Activated CD4-positive, alpha-beta T cell treated with anti-CD3 and anti-CD28 coated beads, Interleukin-2, amount 10 ng/mL, durations not matched to agents 7 days and 5 days (primary cell): ENCODE measurements at regions not wholly inside any gene's neighbourhood (a gene's known extent, or its start where the extent isn't known, plus 50 kb on each side); places are given as distances from the start of the nearest gene placed in this dataset.

Experiments used
- CTCF ChIA-PET: fragments of 350-600 bp; sonication (Branson Sonifier 250); formaldehyde crosslinking; loops from one replicate; lab custom pipeline; 2021; ENCODE audit warnings: antibody characterized with exemption; lab: Charles Lee
- POLR2A ChIA-PET: fragments of 350-600 bp; sonication (Branson Sonifier 250); formaldehyde crosslinking; loops from one replicate; lab custom pipeline; 2021; ENCODE audit warnings: antibody characterized with exemption; lab: Charles Lee
- DNase-seq: peaks from one replicate; pipeline ENCODE4 v3.0.0-alpha.2; 2020
- H3K27ac Mint-ChIP-seq: one replicate; pipeline ENCODE4 v1.8.0; 2021; ENCODE audit warnings: mild to moderate bottlenecking, moderate library complexity, mixed read lengths
- H3K27me3 Mint-ChIP-seq: one replicate; pipeline ENCODE4 v1.8.0; 2021; ENCODE audit warnings: mixed read lengths
- H3K36me3 Mint-ChIP-seq: one replicate; pipeline ENCODE4 v1.8.0; 2021; ENCODE audit warnings: low read depth, mixed read lengths
- H3K4me1 Mint-ChIP-seq: one replicate; pipeline ENCODE4 v1.8.0; 2021; ENCODE audit warnings: mixed read lengths
- H3K4me3 Mint-ChIP-seq: one replicate; pipeline ENCODE4 v1.8.0; 2021; ENCODE audit warnings: mild to moderate bottlenecking, moderate library complexity, mixed read lengths
- H3K9me3 Mint-ChIP-seq: one replicate; pipeline ENCODE4 v1.8.0; 2021; ENCODE audit warnings: mixed read lengths

DNA sequence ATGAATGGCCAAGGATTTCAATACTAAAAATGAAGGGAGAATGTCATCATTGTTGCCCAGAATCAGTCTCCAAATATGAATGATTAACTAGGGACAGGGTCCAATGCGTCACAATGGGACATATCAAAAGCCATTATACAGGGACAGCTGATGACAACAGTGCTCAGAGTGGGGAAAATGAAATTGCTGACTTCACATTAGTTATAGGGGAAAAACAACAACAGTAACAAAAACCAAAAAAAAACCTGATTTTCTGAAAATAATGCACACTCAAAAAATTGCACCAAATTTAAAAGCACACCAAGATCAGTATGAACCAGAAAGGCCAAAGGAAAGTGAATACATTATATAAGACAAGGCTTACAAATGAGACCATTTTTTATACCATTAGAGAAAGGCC, 353.2 kb upstream of the SOX5 start:
- CTCF ChIA-PET: no interaction called here
- Mint-ChIP-seq H3K27me3 (no peaks in the 10 kb centered on the region), H3K27ac (no peak overlapping the region), H3K36me3 (no peaks in the 10 kb centered on the region), H3K4me1 (no peaks in the 10 kb centered on the region), H3K4me3 (no peak overlapping the region), H3K9me3 (no peaks in the 10 kb centered on the region)
- POLR2A ChIA-PET: no interaction called here
- no peak for DNase-seq

DNA sequence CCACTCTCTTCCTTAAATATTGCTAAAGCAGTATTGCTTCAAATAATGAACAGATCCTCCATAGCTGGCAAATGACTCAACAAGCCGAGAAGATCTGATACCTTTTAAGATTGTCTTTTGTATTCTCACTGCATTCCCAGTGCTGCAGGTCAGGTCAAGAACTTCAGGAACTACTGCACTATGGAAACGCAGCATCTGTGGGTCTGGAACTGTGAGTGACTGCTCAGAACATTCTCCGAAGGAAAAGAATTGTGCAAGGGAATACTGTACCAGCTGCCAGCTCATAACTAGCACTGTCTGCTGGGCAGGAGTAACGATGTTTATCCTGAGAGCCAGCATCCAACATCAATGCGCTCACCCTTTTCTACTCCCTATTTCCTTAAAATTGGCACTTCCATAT, 348.0 kb upstream of the SOX5 start:
- H3K27me3 Mint-ChIP-seq: no peaks in the 10 kb centered on the region
- DNase-seq: no peak
- no peak overlapping the region for H3K27ac Mint-ChIP-seq
- POLR2A ChIA-PET: no interaction called here
- no peaks in the 10 kb centered on the region for H3K36me3 Mint-ChIP-seq
- no peaks in the 10 kb centered on the region for H3K4me1 Mint-ChIP-seq
- CTCF ChIA-PET: no interaction called here
- no peaks in the 10 kb centered on the region for H3K9me3 Mint-ChIP-seq
- no peak overlapping the region for H3K4me3 Mint-ChIP-seq

DNA sequence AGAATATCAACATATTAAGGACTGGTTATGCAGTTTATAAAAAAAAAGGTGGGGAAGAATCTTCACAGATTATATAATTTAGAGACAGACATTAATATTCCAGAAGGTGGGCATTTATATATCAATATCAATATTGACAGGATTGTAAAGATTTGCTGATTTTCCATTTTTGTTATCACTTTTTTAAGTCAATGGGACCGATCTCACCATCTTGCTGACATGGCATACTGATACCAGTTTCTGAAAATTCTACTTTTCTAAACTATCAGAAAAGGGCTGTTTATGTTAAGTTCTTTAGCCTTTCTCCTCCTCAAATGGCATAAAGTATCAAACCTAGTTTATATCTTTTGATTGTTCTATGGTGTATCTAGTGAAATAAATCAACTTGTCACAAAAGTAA, 344.1 kb upstream of the SOX5 start:
- Mint-ChIP-seq H3K4me1 (no peaks in the 10 kb centered on the region), H3K9me3 (no peaks in the 10 kb centered on the region), H3K27me3 (no peaks in the 10 kb centered on the region), H3K27ac (no peak overlapping the region), H3K36me3 (no peaks in the 10 kb centered on the region), H3K4me3 (no peak overlapping the region)
- ChIA-PET POLR2A (no interaction called here), CTCF (no interaction called here)
- no peak for DNase-seq

DNA sequence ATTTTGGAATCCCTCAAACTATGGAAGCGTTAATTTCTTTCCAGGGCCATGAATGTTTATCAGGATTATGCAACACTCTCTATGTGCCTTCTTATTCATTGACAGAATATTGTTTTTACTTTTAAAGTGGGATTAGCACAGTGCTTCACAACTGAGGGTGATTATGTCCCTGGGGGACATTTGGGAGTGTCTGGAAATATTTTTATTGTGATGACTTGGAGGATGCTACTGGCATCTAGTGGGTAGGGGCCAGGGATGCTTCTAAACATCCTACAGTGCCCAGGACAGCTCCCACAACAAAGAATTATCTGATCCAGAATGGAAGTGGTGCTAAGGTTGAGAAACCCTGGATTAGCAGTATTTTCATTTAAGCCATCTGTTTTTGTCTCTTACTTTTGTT, 338.5 kb upstream of the SOX5 start:
- CTCF ChIA-PET: no interaction called here
- H3K4me1 Mint-ChIP-seq: no peaks in the 10 kb centered on the region
- H3K4me3 Mint-ChIP-seq: no peak overlapping the region
- no peak overlapping the region for H3K27ac Mint-ChIP-seq
- H3K27me3 Mint-ChIP-seq: no peaks in the 10 kb centered on the region
- POLR2A ChIA-PET: no interaction called here
- H3K9me3 Mint-ChIP-seq: no peaks in the 10 kb centered on the region
- no peaks in the 10 kb centered on the region for H3K36me3 Mint-ChIP-seq
- DNase-seq: no peak

DNA sequence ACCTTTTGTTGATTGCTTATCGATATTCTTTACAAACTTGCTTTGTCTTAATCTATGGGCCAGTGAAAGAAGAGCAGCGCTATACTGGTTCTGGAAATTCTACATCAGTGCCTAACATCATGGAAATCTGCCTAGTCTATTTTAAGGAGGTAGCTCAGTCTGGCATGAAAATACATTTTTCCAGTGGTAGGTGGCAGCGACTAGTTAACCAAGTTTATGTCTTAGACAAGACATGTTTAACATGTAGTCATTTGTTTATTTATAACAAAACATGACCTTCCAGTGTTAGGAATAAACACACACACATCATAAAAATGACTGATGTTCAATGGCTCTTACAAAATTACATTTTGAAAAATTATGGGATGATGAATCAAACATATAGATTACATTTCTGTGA, 336.0 kb upstream of the SOX5 start:
- no peaks in the 10 kb centered on the region for H3K9me3 Mint-ChIP-seq
- no peaks in the 10 kb centered on the region for H3K36me3 Mint-ChIP-seq
- H3K4me3 Mint-ChIP-seq: no peak overlapping the region
- H3K4me1 Mint-ChIP-seq: no peaks in the 10 kb centered on the region
- ChIA-PET POLR2A (no interaction called here), CTCF (no interaction called here)
- H3K27ac Mint-ChIP-seq: no peak overlapping the region
- no peak for DNase-seq
- H3K27me3 Mint-ChIP-seq: no peaks in the 10 kb centered on the region

DNA sequence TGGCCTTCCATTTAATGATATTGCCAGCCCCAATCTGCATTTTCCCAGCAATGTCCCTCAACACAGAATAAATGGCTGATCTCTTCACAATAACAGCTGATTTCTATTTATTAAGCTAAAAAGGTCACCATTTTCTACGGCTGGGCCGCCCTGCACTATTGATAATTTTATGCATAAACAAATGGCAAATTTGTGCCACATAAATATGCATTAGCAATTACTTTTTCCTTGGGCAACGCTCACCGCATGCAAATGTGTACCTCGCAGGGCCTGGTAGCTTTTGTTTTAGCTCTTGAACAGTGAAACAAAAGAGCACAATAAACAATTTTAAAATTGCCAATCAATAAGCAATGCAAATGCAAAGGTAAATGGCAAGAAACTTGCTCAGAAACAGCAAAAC, 331.9 kb upstream of the SOX5 start:
- DNase-seq: no peak
- ChIA-PET POLR2A (no interaction called here), CTCF (no interaction called here)
- Mint-ChIP-seq H3K4me3 (no peak overlapping the region), H3K4me1 (no peaks in the 10 kb centered on the region), H3K36me3 (no peaks in the 10 kb centered on the region), H3K27me3 (no peaks in the 10 kb centered on the region), H3K9me3 (no peaks in the 10 kb centered on the region), H3K27ac (no peak overlapping the region)

DNA sequence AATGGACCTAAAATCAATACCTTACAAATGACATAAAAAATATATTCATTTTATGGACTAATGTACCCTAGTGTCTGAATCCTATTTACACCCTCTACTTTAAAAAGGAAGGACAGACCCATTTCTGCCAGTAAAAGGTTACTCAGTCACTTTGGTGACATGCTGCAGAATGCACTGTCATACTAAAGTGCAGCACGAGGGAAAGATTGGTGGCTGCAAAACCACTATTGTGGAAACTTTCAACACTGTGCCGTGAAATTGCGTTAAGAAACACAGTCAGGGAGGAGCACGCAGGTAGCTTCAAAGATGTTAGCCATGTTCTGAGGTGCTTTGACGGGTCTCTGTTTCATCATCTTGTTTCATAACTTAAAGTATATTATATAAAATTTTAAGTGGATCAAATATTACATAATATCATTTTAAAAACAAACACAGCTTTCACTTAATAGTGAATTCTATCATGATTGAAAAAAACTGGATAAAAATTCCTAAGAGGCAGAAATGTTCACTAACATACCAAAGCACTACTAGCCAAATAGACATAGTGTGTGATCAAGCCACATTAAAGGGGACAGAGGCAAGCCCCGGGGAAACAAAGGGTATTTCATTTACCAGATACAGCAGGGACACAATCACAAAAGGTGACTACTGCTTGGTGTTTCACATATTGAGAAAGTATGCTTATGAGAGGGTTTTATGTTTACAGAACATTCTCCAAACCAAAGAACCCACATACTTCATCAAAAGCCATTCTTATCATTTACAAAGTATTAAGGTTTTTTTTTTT, 330.8 kb upstream of the SOX5 start:
- no peaks in the 10 kb centered on the region for H3K4me1 Mint-ChIP-seq
- no peak overlapping the region for H3K4me3 Mint-ChIP-seq
- POLR2A ChIA-PET: no interaction called here
- no peak overlapping the region for H3K27ac Mint-ChIP-seq
- no peak for DNase-seq
- H3K9me3 Mint-ChIP-seq: no peaks in the 10 kb centered on the region
- no peaks in the 10 kb centered on the region for H3K36me3 Mint-ChIP-seq
- CTCF ChIA-PET: no interaction called here
- no peaks in the 10 kb centered on the region for H3K27me3 Mint-ChIP-seq

DNA sequence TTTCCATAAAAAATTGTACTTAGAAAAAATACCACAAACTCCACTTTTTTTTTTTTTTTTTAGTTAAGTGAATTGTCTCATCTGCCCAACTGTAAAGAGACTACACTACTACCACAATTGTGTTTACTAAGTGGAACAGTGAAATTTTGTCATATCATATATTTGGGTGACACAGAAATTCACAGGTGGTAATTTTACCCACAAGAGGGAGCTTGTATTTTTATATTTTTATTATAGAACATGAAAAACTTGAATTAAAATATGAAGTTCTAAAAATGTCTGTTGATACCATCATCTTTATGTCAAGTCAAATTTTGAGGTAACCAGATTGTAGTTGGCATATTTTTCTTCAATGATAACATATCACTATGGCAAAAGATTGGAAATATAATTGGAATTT, 329.4 kb upstream of the SOX5 start:
- no peak for DNase-seq
- no peak overlapping the region for H3K4me3 Mint-ChIP-seq
- H3K27ac Mint-ChIP-seq: no peak overlapping the region
- CTCF ChIA-PET: no interaction called here
- no peaks in the 10 kb centered on the region for H3K27me3 Mint-ChIP-seq
- H3K9me3 Mint-ChIP-seq: no peaks in the 10 kb centered on the region
- H3K4me1 Mint-ChIP-seq: no peaks in the 10 kb centered on the region
- POLR2A ChIA-PET: no interaction called here
- no peaks in the 10 kb centered on the region for H3K36me3 Mint-ChIP-seq

DNA sequence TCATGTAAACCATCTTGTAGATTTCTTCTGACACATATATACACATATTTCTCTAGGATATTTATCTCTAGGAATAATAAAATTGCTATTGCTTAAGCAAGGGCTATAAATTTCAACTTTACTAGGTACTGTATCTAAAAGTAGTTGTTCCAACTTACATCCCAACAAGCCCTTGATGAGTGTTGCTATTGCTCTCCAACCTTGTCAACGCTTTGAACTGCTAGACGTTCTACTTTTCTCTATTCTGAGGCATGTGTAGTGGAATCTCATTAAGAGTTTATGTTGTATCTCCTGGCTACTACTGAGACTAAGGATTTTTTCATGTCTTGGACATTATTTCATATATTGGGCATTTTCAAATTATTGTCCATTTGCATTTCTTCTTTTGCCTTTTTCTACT, 321.5 kb upstream of the SOX5 start:
- H3K36me3 Mint-ChIP-seq: no peaks in the 10 kb centered on the region
- no peak overlapping the region for H3K27ac Mint-ChIP-seq
- H3K27me3 Mint-ChIP-seq: no peaks in the 10 kb centered on the region
- no peaks in the 10 kb centered on the region for H3K9me3 Mint-ChIP-seq
- ChIA-PET POLR2A (no interaction called here), CTCF (no interaction called here)
- DNase-seq: no peak
- H3K4me1 Mint-ChIP-seq: no peaks in the 10 kb centered on the region
- no peak overlapping the region for H3K4me3 Mint-ChIP-seq

DNA sequence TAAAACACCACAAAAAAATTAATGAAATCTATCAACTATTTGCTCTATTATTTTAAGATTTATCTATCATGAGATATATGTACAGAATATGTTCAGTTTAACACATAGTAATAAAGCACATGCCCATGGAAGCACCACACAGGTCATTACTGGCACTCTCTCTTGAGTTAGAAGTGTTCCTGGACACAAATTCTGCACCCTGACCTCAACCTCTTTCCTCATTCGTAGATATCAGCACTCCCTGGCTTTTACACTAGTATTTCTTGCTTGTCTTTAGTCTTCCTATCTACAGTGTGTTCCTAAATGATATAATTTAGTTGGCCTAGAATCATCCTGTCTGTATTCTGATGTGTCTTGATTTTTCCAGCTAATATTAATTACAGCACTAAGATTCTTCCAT, 321.0 kb upstream of the SOX5 start:
- no peaks in the 10 kb centered on the region for H3K4me1 Mint-ChIP-seq
- no peaks in the 10 kb centered on the region for H3K27me3 Mint-ChIP-seq
- no peaks in the 10 kb centered on the region for H3K9me3 Mint-ChIP-seq
- no peak overlapping the region for H3K4me3 Mint-ChIP-seq
- POLR2A ChIA-PET: no interaction called here
- no peak overlapping the region for H3K27ac Mint-ChIP-seq
- DNase-seq: no peak
- no peaks in the 10 kb centered on the region for H3K36me3 Mint-ChIP-seq
- CTCF ChIA-PET: no interaction called here

DNA sequence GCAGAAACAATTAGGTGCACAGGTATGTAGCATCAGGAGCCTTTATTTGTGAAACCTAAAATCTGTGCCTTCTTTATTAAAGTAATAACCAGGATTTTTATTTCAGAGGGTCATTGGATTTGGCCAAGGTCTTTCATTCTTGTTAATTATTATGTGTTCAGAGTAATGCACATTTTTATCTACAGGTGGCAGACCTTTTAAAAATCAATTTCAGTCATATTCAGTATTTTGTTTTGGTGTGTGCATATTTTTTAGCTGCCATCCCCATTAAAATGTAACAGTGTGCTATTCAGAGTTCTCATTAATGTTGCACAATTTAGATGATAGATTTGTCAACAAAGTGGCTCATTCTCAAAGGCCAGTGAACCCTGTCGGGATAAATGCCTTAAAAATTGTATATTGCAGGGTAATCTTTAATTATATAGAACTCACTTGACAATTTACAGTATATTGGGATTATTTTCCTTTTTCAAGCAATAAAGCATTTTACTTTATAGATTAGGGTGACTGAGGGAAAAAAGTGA, 319.3 kb upstream of the SOX5 start:
- POLR2A ChIA-PET: no interaction called here
- DNase-seq: no peak
- H3K9me3 Mint-ChIP-seq: no peaks in the 10 kb centered on the region
- CTCF ChIA-PET: no interaction called here
- no peak overlapping the region for H3K27ac Mint-ChIP-seq
- H3K4me1 Mint-ChIP-seq: no peaks in the 10 kb centered on the region
- H3K27me3 Mint-ChIP-seq: no peaks in the 10 kb centered on the region
- no peaks in the 10 kb centered on the region for H3K36me3 Mint-ChIP-seq
- H3K4me3 Mint-ChIP-seq: no peak overlapping the region

DNA sequence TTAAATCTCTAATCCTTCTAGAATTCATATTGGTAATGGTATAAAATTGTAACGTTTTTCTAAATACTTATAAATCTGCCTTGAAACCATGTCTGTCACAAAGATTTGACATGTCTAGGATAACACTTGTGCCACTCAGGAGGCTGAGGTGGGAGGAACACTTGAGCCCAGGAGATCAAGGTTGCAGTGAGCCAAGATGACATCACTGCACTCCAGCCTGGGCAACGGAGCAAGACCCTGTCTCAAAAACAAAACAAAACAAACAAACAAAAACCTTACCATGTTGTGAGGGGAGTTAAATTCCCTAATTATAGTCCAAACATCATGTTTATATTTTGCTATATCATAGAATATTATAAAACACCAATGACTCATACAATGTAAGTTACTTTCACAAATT, 317.5 kb upstream of the SOX5 start:
- H3K27me3 Mint-ChIP-seq: no peaks in the 10 kb centered on the region

DNA sequence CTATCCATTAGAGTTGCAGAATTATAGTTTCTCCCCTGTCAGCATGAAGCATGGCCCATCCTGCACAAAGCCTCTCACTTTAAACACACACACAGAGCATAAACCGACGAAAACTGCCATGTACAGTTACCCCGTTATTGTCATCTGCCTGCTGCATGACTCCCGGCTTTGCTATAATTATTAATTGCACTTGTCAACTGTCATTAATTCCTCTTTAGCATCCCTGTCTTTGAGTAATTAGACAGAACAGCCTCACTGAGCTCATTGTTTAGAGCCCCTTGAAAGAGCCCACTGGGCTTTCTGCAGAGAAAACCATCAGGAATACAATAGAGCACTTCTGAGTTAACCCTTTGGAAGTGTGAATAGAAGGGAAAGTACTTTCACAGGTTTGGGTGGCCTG, 307.2 kb upstream of the SOX5 start:
- no peak overlapping the region for H3K4me3 Mint-ChIP-seq
- H3K4me1 Mint-ChIP-seq: no peaks in the 10 kb centered on the region
- H3K27ac Mint-ChIP-seq: no peak overlapping the region
- ChIA-PET CTCF (no interaction called here), POLR2A (no interaction called here)
- H3K36me3 Mint-ChIP-seq: no peaks in the 10 kb centered on the region
- H3K27me3 Mint-ChIP-seq: no peaks in the 10 kb centered on the region
- DNase-seq: no peak
- no peaks in the 10 kb centered on the region for H3K9me3 Mint-ChIP-seq

More for the DNA sequence above, 317.5 kb upstream of the SOX5 start:
- H3K4me1 Mint-ChIP-seq: no peaks in the 10 kb centered on the region
- no peaks in the 10 kb centered on the region for H3K9me3 Mint-ChIP-seq
- H3K4me3 Mint-ChIP-seq: no peak overlapping the region
- ChIA-PET CTCF (no interaction called here), POLR2A (no interaction called here)
- no peaks in the 10 kb centered on the region for H3K36me3 Mint-ChIP-seq
- H3K27ac Mint-ChIP-seq: no peak overlapping the region
- DNase-seq: no peak
